HG03565 (cell line): ENCODE measurements at regions not wholly inside any gene's neighbourhood (a gene's known extent, or its start where the extent isn't known, plus 50 kb on each side); places are given as distances from the start of the nearest gene placed in this dataset.

Experiments used
- ATAC-seq: cut with Tn5 transposase; IDR thresholded peaks from one replicate; pipeline ENCODE4 v1.9.1; 2021; ENCODE audit warnings: mild to moderate bottlenecking, moderate library complexity; ENCODE audit not compliant: unreplicated experiment

GRCh38 chr17:79478841-79479240 lies 132.0 kb downstream of the RBFOX3 start:
- no peak for ATAC-seq

- ATAC-seq = no peak
Observed at GRCh38 chr17:79478051-79478461, 132.8 kb downstream of the RBFOX3 start.

GRCh38 chr17:79476074-79476652 lies 134.7 kb downstream of the RBFOX3 start:
- no peak for ATAC-seq

GRCh38 chr17:79473876-79474440 lies 136.9 kb downstream of the RBFOX3 start:
- no peak for ATAC-seq

DNA sequence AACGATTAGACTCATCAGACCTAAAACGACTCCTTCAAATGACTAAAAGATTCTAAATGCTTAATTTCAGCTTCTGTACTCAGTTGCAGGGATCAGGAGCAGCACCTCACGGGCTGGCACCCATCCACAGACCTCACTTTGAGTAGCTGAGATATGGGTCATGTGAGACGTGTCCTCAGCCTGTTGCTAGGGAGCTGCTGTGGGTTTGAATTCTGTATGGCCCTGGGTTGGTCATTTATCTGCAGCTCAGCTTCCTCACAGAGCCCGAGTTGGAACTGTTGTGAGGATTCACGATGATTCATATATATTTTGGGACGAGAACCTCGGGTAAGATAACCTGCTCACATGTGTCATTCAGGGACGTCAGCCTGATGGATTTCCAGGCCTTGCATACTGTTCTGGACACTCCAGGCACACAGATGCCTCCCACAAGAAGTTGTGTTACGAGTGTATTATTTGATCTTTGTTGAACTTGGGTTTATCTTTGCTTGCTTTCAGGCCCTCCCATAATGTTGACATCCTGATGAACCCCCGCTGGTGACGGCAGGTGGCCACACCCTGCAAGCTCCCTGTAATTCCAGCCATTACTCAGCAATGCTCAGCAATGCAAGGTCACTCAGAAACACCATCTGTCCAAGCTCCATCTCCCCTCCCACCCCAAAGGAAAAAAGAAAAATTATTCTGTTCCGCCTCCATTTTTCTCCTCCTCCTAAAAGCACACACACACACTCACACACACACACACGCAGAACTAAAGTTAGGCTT lies 137.6 kb downstream of the RBFOX3 start:
- ATAC-seq = no peak

DNA sequence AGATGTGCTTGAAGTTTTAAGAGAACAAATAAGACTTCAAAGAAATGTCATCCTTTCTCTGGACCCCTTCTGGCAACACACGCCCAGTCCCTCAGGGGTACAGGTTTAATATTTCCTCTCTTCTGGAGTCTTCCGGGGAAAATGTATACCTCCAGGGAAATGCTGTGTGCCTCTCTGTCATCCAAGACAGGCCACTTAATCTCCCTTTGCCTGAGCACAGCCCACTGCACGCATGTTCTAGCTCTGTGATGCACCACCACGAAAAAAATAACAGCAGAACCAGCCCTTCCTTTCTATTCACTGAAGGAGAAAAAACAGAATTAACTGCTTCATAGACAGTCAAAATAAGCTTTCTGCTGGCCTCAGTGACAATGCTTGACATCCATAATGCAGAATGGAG lies 140.1 kb downstream of the RBFOX3 start:
- no peak for ATAC-seq

- no peak for ATAC-seq
Observed at GRCh38 chr17:79469646-79470045, 141.2 kb downstream of the RBFOX3 start.

DNA sequence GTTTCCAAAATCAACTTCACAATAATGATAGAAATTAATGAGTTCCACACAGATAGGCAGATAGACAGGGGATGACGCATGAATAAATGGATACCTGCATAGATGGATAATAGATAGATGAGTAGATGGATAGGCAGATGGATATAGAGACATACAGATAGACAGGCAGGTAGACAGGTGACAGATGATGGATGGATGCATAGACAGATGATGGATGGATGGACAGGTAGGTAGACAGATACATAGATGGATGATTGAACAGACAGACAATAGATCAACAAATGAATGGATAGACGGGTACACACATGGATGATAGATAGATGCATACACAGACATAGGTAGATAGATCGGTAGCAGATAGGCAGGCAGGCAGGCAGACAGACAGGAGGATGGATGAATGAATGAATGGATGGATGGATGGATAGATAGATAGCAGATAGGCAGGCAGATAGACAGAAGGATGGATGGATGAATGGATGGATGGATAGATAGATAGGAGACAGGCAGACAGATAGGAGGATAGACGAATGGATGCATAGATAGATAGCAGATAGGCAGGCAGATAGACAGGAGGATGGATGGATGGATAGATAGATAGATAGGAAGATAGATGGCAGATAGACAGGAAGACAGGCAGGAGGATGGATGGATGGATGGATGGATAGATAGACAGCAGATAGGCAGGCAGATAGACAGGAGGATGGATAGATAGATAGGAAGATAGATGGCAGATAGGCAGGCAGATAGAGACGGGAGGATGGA lies 142.5 kb downstream of the RBFOX3 start:
- no peak for ATAC-seq

DNA sequence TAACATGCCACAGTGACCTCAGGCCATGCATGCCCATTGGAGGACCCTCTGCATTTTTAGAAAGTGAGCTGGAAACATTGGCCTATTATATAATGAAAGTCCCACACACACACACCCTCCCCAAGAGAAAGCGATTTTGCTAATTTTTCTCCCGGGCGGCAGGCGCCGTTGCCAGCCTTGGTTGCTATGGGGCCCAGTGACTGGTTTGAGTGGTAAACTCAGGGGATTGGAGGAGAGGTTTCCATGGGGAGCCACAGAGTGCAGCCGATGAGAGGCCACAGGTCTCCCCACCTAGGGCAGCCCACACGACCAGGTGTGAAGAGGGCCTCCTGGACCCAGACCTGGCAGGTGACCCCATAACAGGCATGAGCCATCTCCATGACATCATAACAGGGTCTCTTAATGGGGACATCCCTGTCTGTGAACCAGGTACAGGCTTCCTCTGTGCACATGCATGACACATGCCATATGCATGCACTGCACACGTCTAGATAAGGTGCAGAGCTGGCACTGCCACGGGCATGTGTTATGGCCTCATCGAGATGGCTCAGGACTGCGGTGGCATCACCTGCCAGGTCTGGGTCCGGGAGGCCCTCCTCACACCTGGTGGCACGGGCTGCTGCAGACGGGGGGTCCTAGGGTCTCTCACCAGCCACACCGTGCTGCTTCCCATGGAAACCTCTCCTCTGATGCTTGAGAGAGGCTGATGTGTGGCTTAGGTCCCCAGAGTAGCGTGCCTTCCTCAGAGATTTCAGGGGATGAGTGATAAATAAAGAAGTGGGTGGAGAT lies 144.1 kb downstream of the RBFOX3 start:
- no peak for ATAC-seq

DNA sequence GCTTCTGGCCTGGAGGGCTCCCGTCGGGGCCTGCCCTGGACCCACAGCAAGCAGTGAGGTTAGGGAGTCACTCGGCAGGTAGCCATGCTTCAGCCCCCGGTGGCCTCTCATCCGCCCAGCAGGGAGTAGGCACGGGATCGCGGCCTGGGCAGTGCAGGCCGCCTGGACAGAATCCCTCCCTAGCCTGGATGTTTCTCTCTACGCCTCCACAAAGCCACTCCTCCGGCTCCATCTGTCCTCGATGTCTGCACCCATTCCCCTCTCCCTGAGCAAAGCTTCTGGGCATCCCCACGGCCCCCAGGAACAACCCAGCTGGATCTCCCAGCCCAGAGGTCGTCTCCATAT lies 145.2 kb downstream of the RBFOX3 start:
- no peak for ATAC-seq

DNA sequence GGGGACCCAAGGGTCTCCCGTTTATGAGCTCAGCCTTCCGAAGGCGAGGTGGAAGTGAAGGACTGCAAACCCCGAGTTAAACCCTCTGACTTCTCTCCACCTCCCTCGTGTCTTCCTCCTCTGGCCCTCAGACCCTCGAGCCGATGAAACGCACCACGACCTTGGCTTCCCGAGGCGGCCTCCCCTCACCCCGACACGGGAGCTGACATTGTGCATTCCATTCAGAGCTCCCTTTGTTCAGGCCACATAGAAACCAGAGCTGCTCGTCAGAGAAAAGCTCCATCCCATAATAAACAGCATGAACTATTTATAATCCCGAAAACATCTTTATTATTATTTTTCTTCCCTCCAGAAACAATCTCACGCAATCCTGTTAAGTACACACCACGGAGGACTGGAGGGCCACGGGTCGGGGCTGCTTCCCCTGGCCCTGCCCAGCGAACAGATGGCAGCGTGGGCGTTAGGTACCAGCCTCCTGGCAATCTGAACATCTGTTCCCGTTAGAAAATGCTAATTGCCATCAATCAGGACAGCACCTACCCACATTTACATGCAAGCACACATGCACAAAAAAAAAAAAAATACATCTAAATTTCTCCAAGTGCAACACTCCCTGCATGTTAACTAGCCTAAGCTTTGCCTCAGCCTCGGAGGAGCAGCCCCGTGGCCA lies 145.7 kb downstream of the RBFOX3 start:
- no peak for ATAC-seq

DNA sequence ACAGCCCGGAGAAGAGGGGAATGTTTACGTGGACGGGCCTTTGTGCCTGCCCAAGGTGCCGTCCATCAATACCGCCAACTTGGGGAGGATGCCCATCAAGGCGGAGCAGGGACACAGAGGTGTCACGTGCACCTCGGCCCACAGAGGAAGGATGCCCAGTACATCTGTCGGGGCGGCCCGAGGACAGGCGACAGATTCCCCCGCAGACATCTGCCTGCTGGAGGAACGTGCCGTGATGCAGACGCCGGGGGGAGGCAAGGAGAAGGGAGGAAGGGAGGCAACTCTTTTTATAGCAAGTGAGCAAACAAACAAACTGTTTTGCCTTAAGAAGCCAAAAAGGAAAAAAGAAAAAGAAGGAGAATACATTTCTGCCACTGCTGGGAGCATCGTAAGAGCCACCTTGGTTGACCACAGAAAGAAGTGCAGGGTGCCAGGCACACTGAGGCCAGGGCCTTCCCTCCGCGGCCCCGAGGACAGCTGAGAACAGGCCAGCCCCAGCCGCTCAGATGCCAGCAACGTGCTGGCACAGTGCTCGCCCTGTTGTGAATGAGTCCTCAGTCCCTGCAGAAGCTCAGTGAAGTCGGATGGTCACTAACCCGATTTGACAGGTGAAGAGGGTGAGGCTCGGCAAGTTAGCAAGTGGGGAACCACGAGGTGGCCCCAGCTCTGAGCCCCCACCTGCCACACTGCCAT lies 146.4 kb downstream of the RBFOX3 start:
- ATAC-seq = no peak

DNA sequence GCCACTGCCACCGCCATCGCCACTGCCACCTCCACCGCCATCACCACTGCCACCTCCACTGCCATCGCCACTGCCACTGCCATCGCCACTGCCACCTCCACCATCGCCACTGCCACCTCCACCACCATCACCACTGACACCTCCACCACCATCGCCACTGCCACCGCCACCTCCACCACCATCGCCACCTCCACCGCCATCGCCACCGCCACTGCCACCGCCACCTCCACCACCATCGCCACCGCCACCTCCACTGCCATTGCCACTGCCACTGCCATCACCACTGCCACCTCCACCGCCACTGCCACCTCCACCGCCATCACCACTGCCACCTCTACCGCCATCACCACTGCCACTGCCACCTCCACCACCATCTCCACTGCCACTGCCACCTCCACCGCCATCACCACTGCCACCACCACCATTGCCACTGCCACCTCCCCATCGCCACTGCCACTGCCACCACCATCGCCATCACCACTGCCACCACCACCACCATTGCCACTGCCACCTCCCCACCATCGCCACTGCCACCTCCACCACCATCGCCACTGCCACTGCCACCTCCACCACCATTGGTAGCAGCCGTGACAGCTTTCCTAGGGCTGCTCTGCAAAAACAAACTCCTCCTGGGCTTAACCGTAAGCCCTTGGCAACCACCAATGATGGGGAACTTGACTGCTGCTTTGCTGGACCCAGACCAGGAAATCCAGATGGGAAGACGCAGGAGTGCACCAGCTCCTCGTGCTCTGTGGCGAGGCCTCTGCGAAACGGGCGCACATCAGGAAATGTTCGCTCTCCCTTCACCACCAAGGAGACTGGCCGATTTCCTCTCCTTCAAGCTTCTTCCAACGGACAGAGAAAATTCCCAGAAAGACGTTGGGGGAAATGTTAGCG lies 147.2 kb downstream of the RBFOX3 start:
- ATAC-seq = no peak

DNA sequence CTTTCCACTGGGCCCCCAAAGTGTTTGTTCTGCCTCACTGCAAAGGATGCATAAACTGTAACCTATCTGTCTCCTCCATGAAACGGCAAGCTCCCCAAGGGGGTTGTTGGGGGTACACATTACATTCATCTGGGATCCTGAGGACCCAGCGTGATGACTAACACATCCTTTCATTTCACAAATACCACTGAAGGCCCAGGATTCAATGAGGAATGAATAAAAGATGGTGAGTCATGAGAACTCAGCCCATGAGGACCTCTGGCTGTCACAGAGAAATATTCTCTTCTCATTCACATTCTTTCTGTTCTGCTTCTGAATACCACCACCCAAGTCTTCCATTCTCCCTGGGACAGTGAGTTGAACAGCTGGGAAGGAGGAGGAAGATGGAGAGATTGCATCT lies 149.8 kb downstream of the RBFOX3 start:
- ATAC-seq = no peak

DNA sequence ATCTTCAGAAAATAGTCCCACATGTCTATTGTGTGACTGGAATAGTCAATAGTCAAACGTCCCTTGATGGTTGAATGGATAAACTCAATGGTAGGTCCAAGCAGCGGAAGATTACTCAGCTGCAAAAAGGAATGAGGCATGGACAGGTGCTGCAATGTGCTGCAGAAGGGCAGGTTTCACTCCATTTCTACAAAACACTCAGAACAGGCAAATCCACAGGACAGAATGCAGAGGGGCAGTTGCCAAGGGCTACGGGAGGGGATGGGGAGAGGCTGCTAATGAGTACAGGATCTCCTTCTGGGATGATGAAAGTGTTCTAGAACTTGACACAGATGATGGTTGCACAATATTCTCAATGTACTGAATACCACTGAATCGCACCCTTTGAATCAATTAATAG lies 151.0 kb downstream of the RBFOX3 start:
- ATAC-seq = no peak

DNA sequence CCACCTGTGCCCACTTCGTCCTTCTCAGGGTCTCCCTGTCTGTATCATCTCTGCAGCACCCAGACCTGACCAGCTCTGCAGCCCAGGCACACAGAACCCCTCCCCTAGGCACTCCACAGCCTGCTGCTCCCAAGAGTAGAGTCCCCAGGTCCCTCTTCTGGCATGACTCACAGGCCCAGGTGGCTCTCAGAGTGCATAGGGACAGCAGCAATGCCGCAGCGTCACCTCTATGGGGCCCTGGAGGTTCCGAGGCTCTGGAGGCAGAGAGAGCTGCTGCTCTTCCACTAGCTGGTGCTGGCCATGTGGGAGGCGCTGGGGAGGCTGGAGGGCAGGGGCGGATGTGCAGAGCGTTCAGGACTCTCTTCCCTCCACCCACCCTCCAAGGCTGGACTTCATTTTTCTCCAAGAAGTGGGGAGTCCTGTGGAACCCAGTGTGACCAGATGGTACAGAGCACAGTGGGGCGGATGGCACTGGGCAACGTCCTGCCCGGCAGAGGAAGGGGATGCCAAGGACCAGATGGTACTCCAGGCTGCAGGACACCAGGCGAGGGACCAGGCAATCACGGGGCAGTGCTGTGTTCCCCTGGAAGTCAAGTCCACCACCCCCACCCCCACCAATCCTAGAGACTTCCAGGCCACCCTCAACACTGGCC lies 151.7 kb downstream of the RBFOX3 start:
- ATAC-seq = no peak

- ATAC-seq = no peak
Observed at GRCh38 chr17:79458356-79458755, 152.5 kb downstream of the RBFOX3 start.

GRCh38 chr17:79457889-79458288 lies 153.0 kb downstream of the RBFOX3 start:
- no peak for ATAC-seq
